GM10248 (cell line): ENCODE measurements at regions not wholly inside any gene's neighbourhood (a gene's known extent, or its start where the extent isn't known, plus 50 kb on each side); places are given as distances from the start of the nearest gene placed in this dataset.

ENCODE experiments used
- CTCF ChIA-PET: fragments of 300-600 bp; sonication (Branson Sonifier 250); formaldehyde crosslinking; extraction: SDS; loops from one replicate; lab custom pipeline; 2021; ENCODE audit warnings: antibody characterized with exemption; lab: Yijun Ruan, JAX
- POLR2A ChIA-PET: fragments of 350-650 bp; sonication (Branson Sonifier 250); formaldehyde crosslinking; extraction: SDS; loops from one replicate; lab custom pipeline; 2020; ENCODE audit warnings: antibody characterized with exemption; lab: Yijun Ruan, JAX
- DNase-seq: peaks from one replicate; pipeline ENCODE4 v3.0.0; 2012; ENCODE audit errors: extremely low spot score
- CTCF ChIP-seq: IDR thresholded peaks from 2 replicates; pipeline ENCODE4 v1.5.1; 2012; ENCODE audit warnings: mild to moderate bottlenecking, low read depth; ENCODE audit errors: extremely low read depth, missing control alignments, control extremely low read depth

- ChIA-PET CTCF (no interaction called here), POLR2A (no interaction called here)
- TF ChIP-seq CTCF = no peak
Observed at GRCh38 chr17:65360961-65361552, 200.4 kb downstream of the AXIN2 start.

GRCh38 chr17:65359016-65359415, 202.4 kb downstream of the AXIN2 start:
- ChIA-PET CTCF (no interaction called here), POLR2A (no interaction called here)
- no peak for TF ChIP-seq CTCF
- no peak for DNase-seq

More at GRCh38 chr17:65360961-65361552, 200.4 kb downstream of the AXIN2 start:
- DNase-seq = no peak

GRCh38 chr17:65356536-65356935, 204.9 kb downstream of the AXIN2 start:
- CTCF ChIA-PET = no interaction called here
- POLR2A ChIA-PET = no interaction called here
- no peak for TF ChIP-seq CTCF
- no peak for DNase-seq

- ChIA-PET CTCF (no interaction called here), POLR2A (no interaction called here)
- DNase-seq = no peak
- no peak for TF ChIP-seq CTCF
Observed at GRCh38 chr17:65355246-65355645, 206.2 kb downstream of the AXIN2 start.

GRCh38 chr17:65349916-65350315, 211.5 kb downstream of the AXIN2 start:
- DNase-seq = no peak
- TF ChIP-seq CTCF = no peak
- POLR2A ChIA-PET = no interaction called here
- CTCF ChIA-PET = no interaction called here

GRCh38 chr17:65346166-65346565, 209.0 kb downstream of the RGS9 start:
- TF ChIP-seq CTCF = no peak
- DNase-seq = no peak
- CTCF ChIA-PET = interaction anchor here (1.6 kb wide), 1 partner anchor 29 kb away, joined by 3 read pairs; no protein-coding TSS in a partner anchor
- POLR2A ChIA-PET = no interaction called here
